ENCODE measurements at regions not wholly inside any gene's neighbourhood (a gene's known extent, or its start where the extent isn't known, plus 50 kb on each side); places are given as distances from the start of the nearest gene placed in this dataset.

DNA sequence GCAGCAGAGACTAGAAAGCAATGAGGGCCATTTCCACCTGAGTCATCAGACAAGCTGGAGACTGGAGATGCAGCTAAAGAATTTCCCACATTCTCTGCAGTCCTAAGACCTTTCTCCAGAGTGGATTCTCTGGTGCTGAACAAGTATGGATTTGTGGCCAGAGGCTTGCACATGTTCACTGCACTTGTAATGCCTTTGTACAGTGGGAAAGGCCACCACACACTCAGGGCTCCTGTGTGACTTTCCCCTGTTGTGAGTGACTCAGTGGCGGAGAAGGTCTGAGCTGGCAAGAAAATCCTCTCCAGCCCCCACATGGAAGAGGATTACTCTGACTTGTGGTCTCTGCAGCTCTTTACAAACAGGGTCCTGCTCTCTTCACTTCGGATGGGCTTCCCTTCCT is 192.3 kb downstream of the C6orf118 start:
- Histone ChIP-seq H3K9ac (ENCODE audit: low read length) (no peak overlapping the region), H3K27me3 (ENCODE audit: control insufficient read depth, insufficient read depth, low read length) (no peaks in the 10 kb centered on the region), H3K27ac (ENCODE audit: low read depth, low read length) (no peak overlapping the region), H3K9me3 (ENCODE audit: control insufficient read depth, insufficient read depth, low read depth, low read length) (peaks cover 6% of the 10 kb centered on the region), H3K36me3 (ENCODE audit: control insufficient read depth, insufficient read depth, low read length) (no peaks in the 10 kb centered on the region), H3K4me3 (ENCODE audit: low read depth, low read length) (no peak overlapping the region), H3K4me1 (ENCODE audit: control insufficient read depth, insufficient read depth, low read length) (0 out of 2 replicates have a peak, but pooled peaks cover 5% of the 10 kb centered on the region)

- H3K9ac ChIP-seq (ENCODE audit: low read length) = no peak overlapping the region
These were observed 198.5 kb downstream of the C6orf118 start for GRCh38 chr6:165110860-165111259.

GRCh38 chr6:165109011-165109410 is 200.4 kb downstream of the C6orf118 start:
- Histone ChIP-seq H3K36me3 (ENCODE audit: control insufficient read depth, insufficient read depth, low read length) (no peaks in the 10 kb centered on the region), H3K4me3 (ENCODE audit: low read depth, low read length) (no peak overlapping the region), H3K9me3 (ENCODE audit: control insufficient read depth, insufficient read depth, low read depth, low read length) (peaks cover 6% of the 10 kb centered on the region; the same call in 1 of the 2 replicates), H3K27me3 (ENCODE audit: control insufficient read depth, insufficient read depth, low read length) (no peaks in the 10 kb centered on the region), H3K4me1 (ENCODE audit: control insufficient read depth, insufficient read depth, low read length) (no peaks in the 10 kb centered on the region), H3K9ac (ENCODE audit: low read length) (no peak overlapping the region), H3K27ac (ENCODE audit: low read depth, low read length) (no peak overlapping the region)

More at GRCh38 chr6:165110860-165111259, 198.5 kb downstream of the C6orf118 start:
- Histone ChIP-seq H3K27me3 (ENCODE audit: control insufficient read depth, insufficient read depth, low read length) (no peaks in the 10 kb centered on the region), H3K4me3 (ENCODE audit: low read depth, low read length) (no peak overlapping the region), H3K4me1 (ENCODE audit: control insufficient read depth, insufficient read depth, low read length) (no peaks in the 10 kb centered on the region), H3K27ac (ENCODE audit: low read depth, low read length) (no peak overlapping the region), H3K36me3 (ENCODE audit: control insufficient read depth, insufficient read depth, low read length) (no peaks in the 10 kb centered on the region), H3K9me3 (ENCODE audit: control insufficient read depth, insufficient read depth, low read depth, low read length) (peaks cover 6% of the 10 kb centered on the region; the same call in 1 of the 2 replicates)

- no peaks in the 10 kb centered on the region for H3K27me3 ChIP-seq (ENCODE audit: control insufficient read depth, insufficient read depth, low read length)
- no peaks in the 10 kb centered on the region for H3K4me1 ChIP-seq (ENCODE audit: control insufficient read depth, insufficient read depth, low read length)
- H3K9ac ChIP-seq (ENCODE audit: low read length) = no peak overlapping the region
- H3K36me3 ChIP-seq (ENCODE audit: control insufficient read depth, insufficient read depth, low read length) = no peaks in the 10 kb centered on the region
- H3K9me3 ChIP-seq (ENCODE audit: control insufficient read depth, insufficient read depth, low read depth, low read length) = no peaks in the 10 kb centered on the region
- H3K27ac ChIP-seq (ENCODE audit: low read depth, low read length) = no peak overlapping the region
- no peak overlapping the region for H3K4me3 ChIP-seq (ENCODE audit: low read depth, low read length)
These were observed 203.1 kb downstream of the C6orf118 start for GRCh38 chr6:165106261-165106660.

DNA sequence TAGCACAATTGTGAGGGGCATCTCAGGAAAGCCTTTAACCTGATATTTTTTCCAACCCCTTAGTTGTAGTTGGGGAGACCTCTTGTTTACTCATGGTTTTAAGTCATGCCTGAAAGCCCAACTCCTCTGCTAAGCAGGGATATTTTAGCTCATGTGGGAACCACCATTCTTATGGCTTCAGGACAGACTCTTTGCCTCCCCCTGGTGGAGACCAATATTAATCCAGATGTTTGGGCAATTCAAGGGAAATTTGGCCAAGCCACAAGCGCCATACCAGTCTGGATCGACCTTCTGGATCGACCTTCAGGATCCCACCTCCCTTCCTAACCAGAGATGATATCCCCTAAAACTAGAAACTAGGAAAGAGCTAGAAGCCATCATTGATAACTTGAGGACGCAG is 211.2 kb downstream of the C6orf118 start:
- Histone ChIP-seq H3K9ac (ENCODE audit: low read length) (no peak overlapping the region), H3K27me3 (ENCODE audit: control insufficient read depth, insufficient read depth, low read length) (no peaks in the 10 kb centered on the region), H3K4me1 (ENCODE audit: control insufficient read depth, insufficient read depth, low read length) (no peaks in the 10 kb centered on the region), H3K27ac (ENCODE audit: low read depth, low read length) (no peak overlapping the region), H3K9me3 (ENCODE audit: control insufficient read depth, insufficient read depth, low read depth, low read length) (peaks cover 13% of the 10 kb centered on the region; the same call in 1 of the 2 replicates), H3K36me3 (ENCODE audit: control insufficient read depth, insufficient read depth, low read length) (no peaks in the 10 kb centered on the region), H3K4me3 (ENCODE audit: low read depth, low read length) (no peak overlapping the region)

GRCh38 chr6:165096868-165097267 is 212.5 kb downstream of the C6orf118 start:
- Histone ChIP-seq H3K9ac (ENCODE audit: low read length) (no peak overlapping the region), H3K27ac (ENCODE audit: low read depth, low read length) (no peak overlapping the region), H3K4me3 (ENCODE audit: low read depth, low read length) (no peak overlapping the region), H3K36me3 (ENCODE audit: control insufficient read depth, insufficient read depth, low read length) (no peaks in the 10 kb centered on the region), H3K4me1 (ENCODE audit: control insufficient read depth, insufficient read depth, low read length) (no peaks in the 10 kb centered on the region), H3K9me3 (ENCODE audit: control insufficient read depth, insufficient read depth, low read depth, low read length) (peaks cover 13% of the 10 kb centered on the region; the same call in 1 of the 2 replicates), H3K27me3 (ENCODE audit: control insufficient read depth, insufficient read depth, low read length) (no peaks in the 10 kb centered on the region)

- Histone ChIP-seq H3K27me3 (ENCODE audit: control insufficient read depth, insufficient read depth, low read length) (no peaks in the 10 kb centered on the region), H3K9ac (ENCODE audit: low read length) (no peak overlapping the region), H3K4me1 (ENCODE audit: control insufficient read depth, insufficient read depth, low read length) (no peaks in the 10 kb centered on the region)
These were observed 213.2 kb downstream of the C6orf118 start for GRCh38 chr6:165096209-165096608.

DNA sequence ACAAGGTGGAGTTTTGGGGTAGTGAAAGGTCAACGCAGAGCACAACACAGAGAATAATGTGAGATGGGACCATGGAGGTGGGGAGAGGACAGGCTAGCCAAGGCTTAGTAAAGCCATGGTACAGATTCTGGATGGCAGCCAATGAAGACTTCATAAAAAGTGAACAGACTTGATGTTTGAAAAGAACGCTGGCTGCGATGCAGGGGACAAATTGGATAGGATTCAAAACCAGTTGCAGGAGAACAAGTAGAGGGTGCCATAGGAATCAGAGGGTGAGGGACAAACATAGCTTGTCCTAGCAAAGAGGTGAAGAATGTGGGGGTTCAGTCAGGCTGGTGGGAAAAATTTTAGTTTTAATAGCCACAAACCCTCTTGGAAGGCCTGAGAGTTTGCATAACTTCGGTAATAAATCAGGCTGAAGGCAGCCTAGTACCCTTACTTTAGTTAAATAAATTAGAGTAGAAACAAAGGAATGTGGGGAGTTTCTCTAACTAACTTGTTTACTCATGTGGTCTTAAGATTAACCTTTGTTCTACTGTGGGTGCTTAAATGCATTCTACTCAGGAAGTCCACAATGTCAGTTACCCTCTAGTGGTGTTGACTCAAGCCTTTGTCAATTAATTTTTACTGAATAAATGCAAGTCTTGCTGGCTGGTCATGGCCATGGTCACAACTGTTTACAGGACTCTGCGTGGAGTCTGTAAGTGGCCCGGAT is 216.4 kb downstream of the C6orf118 start:
- no peaks in the 10 kb centered on the region for H3K27me3 ChIP-seq (ENCODE audit: control insufficient read depth, insufficient read depth, low read length)
- H3K36me3 ChIP-seq (ENCODE audit: control insufficient read depth, insufficient read depth, low read length) = no peaks in the 10 kb centered on the region
- no peak overlapping the region for H3K9ac ChIP-seq (ENCODE audit: low read length)
- H3K27ac ChIP-seq (ENCODE audit: low read depth, low read length) = no peak overlapping the region
- H3K4me3 ChIP-seq (ENCODE audit: low read depth, low read length) = no peak overlapping the region
- no peaks in the 10 kb centered on the region for H3K4me1 ChIP-seq (ENCODE audit: control insufficient read depth, insufficient read depth, low read length)
- peaks cover 13% of the 10 kb centered on the region; the same call in 1 of the 2 replicates for H3K9me3 ChIP-seq (ENCODE audit: control insufficient read depth, insufficient read depth, low read depth, low read length)

More at GRCh38 chr6:165096209-165096608, 213.2 kb downstream of the C6orf118 start:
- Histone ChIP-seq H3K27ac (ENCODE audit: low read depth, low read length) (no peak overlapping the region), H3K4me3 (ENCODE audit: low read depth, low read length) (no peak overlapping the region), H3K9me3 (ENCODE audit: control insufficient read depth, insufficient read depth, low read depth, low read length) (peaks cover 13% of the 10 kb centered on the region; the same call in 1 of the 2 replicates), H3K36me3 (ENCODE audit: control insufficient read depth, insufficient read depth, low read length) (no peaks in the 10 kb centered on the region)

DNA sequence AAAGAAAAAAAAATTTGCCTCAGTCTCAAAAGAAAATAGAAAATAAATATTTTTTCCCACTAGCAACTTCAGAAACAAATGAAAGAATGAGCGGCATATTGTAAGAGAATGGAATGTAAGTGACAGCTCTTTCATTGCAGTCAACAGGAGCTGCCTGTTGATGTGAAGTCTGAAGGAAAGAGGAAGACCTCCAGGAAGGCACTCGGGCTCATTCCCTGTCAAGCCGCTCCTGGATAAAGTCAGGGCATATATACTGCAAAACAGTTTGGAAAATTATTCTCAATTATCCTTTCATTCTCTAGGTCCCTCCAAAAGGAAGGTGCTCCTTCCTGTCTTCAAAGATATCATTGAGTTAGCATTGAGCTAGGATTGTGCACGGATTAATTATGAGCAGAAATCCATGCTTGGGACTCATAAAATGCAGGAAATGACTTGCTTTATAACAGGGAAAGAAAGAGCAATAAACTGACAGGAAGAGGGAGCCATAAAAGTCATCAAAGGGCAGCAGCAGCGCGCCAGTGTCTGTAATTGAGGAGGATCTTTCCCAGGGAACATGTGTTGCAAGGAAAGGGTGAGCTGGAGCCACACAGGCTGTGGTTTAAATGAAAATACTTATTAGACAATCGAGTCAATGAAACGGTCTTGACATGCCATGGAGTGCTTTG is 218.2 kb downstream of the C6orf118 start:
- Histone ChIP-seq H3K36me3 (ENCODE audit: control insufficient read depth, insufficient read depth, low read length) (no peaks in the 10 kb centered on the region), H3K4me1 (ENCODE audit: control insufficient read depth, insufficient read depth, low read length) (no peaks in the 10 kb centered on the region)

GRCh38 chr6:165090242-165090641 is 219.2 kb downstream of the C6orf118 start:
- no peaks in the 10 kb centered on the region for H3K36me3 ChIP-seq (ENCODE audit: control insufficient read depth, insufficient read depth, low read length)
- no peak overlapping the region for H3K9ac ChIP-seq (ENCODE audit: low read length)
- no peaks in the 10 kb centered on the region for H3K4me1 ChIP-seq (ENCODE audit: control insufficient read depth, insufficient read depth, low read length)
- H3K27ac ChIP-seq (ENCODE audit: low read depth, low read length) = no peak overlapping the region; the same call in 1 of the 2 replicates
- no peaks in the 10 kb centered on the region for H3K27me3 ChIP-seq (ENCODE audit: control insufficient read depth, insufficient read depth, low read length)
- H3K9me3 ChIP-seq (ENCODE audit: control insufficient read depth, insufficient read depth, low read depth, low read length) = no peaks in the 10 kb centered on the region
- no peak overlapping the region for H3K4me3 ChIP-seq (ENCODE audit: low read depth, low read length)

More for the DNA sequence above, 218.2 kb downstream of the C6orf118 start:
- Histone ChIP-seq H3K9ac (ENCODE audit: low read length) (peak overlapping the region; percentile 9), H3K27ac (ENCODE audit: low read depth, low read length) (peak overlapping the region; percentile 30; the same call in 1 of the 2 replicates), H3K4me3 (ENCODE audit: low read depth, low read length) (no peak overlapping the region), H3K27me3 (ENCODE audit: control insufficient read depth, insufficient read depth, low read length) (no peaks in the 10 kb centered on the region), H3K9me3 (ENCODE audit: control insufficient read depth, insufficient read depth, low read depth, low read length) (peaks cover 7% of the 10 kb centered on the region; the same call in 1 of the 2 replicates)

DNA sequence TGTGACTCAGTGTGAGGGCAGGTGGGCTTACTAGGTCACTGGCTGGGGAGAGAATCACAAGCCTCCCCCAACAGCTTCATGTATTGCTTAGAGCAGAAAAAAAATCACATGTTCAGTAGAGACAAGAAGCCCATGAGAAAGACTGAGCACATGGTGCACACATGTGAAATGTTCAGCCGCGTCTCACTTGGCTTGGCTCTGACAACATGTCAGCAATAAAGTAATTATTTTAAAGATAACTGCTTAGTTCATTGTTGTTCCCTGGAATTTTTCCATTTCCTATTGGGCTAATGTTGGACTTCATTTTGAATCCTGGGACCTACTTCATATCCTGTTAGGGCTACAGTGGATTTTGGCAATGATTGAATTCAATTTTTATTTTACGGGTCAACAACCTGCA is 222.6 kb downstream of the C6orf118 start:
- H3K27ac ChIP-seq (ENCODE audit: low read depth, low read length) = no peak overlapping the region
- H3K9me3 ChIP-seq (ENCODE audit: control insufficient read depth, insufficient read depth, low read depth, low read length) = no peaks in the 10 kb centered on the region
- no peak overlapping the region for H3K4me3 ChIP-seq (ENCODE audit: low read depth, low read length)
- H3K9ac ChIP-seq (ENCODE audit: low read length) = no peak overlapping the region
- H3K36me3 ChIP-seq (ENCODE audit: control insufficient read depth, insufficient read depth, low read length) = no peaks in the 10 kb centered on the region
- H3K4me1 ChIP-seq (ENCODE audit: control insufficient read depth, insufficient read depth, low read length) = no peaks in the 10 kb centered on the region
- H3K27me3 ChIP-seq (ENCODE audit: control insufficient read depth, insufficient read depth, low read length) = no peaks in the 10 kb centered on the region
